Type B pancreatic cell (in vitro differentiated cells): ENCODE measurements at regions not wholly inside any gene's neighbourhood (a gene's known extent, or its start where the extent isn't known, plus 50 kb on each side); places are given as distances from the start of the nearest gene placed in this dataset.
A peak's percentile ranks its signal among the peaks of the same experiment; 100 is the strongest.
"Not testable (repeated sequence)": the region's sequence is repeated elsewhere in the genome, so short reads cannot be mapped to it uniquely, and the experiment has no call there.

Experiments used
- DNase-seq: peaks from one replicate; pipeline ENCODE4 v3.0.0; 2021; ENCODE audit warnings: mixed read lengths; ENCODE audit not compliant: unreplicated experiment; ENCODE audit errors: extremely low spot score
- H3K27ac Mint-ChIP-seq: 2 replicates; pipeline ENCODE4 v1.8.0; 2021; ENCODE audit warnings: mild to moderate bottlenecking, mixed read lengths
- H3K27me3 Mint-ChIP-seq: 2 replicates; pipeline ENCODE4 v1.8.0; 2021; ENCODE audit warnings: mixed read lengths
- H3K36me3 Mint-ChIP-seq: 2 replicates; pipeline ENCODE4 v1.8.0; 2021; ENCODE audit warnings: mixed read lengths
- H3K4me1 Mint-ChIP-seq: one replicate; pipeline ENCODE4 v1.8.0; 2021; ENCODE audit warnings: mixed read lengths; ENCODE audit not compliant: unreplicated experiment
- H3K4me3 Mint-ChIP-seq: 2 replicates; pipeline ENCODE4 v1.8.0; 2021; ENCODE audit warnings: mild to moderate bottlenecking, mixed read lengths
- H3K9me3 Mint-ChIP-seq: 2 replicates; pipeline ENCODE4 v1.8.0; 2021; ENCODE audit warnings: mixed read lengths
- TF ChIP-seq, protein P1 (sequence below): fragments of 200-600 bp; sonication (generic); conservative IDR thresholded peaks from 2 replicates; pipeline ENCODE4 v1.5.0; 2021; ENCODE audit warnings: antibody characterized with exemption, mild to moderate bottlenecking

DNA sequence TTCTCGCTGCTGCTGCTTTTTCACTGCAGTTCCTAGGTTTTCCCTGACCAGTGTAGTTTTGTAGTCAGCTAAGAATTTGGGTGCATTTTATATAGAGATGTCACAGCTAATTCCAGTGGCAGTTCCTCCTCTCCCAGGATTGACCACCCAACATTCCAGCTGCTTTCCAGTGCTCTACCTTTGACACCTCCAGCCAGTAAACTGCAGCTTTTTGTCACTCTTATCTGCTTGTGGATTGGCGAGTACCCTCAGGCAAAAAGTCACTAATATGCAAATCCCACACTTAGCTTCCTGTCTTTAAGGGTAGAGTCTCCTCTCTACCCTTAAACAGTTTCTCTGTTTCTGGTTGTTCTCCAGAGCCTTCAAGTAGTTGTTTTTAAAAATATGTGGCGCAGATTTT, 146.9 kb upstream of the KCNG1 start:
- Mint-ChIP-seq H3K4me3 (no peak overlapping the region), H3K9me3 (peaks cover 10% of the 10 kb centered on the region), H3K36me3 (no peaks in the 10 kb centered on the region), H3K4me1 (no peaks in the 10 kb centered on the region), H3K27me3 (peaks cover 3% of the 10 kb centered on the region), H3K27ac (no peak overlapping the region)
- TF ChIP-seq, protein P1, sequence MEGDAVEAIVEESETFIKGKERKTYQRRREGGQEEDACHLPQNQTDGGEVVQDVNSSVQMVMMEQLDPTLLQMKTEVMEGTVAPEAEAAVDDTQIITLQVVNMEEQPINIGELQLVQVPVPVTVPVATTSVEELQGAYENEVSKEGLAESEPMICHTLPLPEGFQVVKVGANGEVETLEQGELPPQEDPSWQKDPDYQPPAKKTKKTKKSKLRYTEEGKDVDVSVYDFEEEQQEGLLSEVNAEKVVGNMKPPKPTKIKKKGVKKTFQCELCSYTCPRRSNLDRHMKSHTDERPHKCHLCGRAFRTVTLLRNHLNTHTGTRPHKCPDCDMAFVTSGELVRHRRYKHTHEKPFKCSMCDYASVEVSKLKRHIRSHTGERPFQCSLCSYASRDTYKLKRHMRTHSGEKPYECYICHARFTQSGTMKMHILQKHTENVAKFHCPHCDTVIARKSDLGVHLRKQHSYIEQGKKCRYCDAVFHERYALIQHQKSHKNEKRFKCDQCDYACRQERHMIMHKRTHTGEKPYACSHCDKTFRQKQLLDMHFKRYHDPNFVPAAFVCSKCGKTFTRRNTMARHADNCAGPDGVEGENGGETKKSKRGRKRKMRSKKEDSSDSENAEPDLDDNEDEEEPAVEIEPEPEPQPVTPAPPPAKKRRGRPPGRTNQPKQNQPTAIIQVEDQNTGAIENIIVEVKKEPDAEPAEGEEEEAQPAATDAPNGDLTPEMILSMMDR: no peak
- DNase-seq: peak; percentile 6

- peaks cover 10% of the 10 kb centered on the region for H3K9me3 Mint-ChIP-seq
- H3K36me3 Mint-ChIP-seq, H3K4me3 Mint-ChIP-seq, H3K4me1 Mint-ChIP-seq, H3K27ac Mint-ChIP-seq, H3K27me3 Mint-ChIP-seq: not testable (repeated sequence)
- DNase-seq: peak; percentile 15
Observed at GRCh38 chr20:51167911-51168310, 145.0 kb upstream of the KCNG1 start.

DNA sequence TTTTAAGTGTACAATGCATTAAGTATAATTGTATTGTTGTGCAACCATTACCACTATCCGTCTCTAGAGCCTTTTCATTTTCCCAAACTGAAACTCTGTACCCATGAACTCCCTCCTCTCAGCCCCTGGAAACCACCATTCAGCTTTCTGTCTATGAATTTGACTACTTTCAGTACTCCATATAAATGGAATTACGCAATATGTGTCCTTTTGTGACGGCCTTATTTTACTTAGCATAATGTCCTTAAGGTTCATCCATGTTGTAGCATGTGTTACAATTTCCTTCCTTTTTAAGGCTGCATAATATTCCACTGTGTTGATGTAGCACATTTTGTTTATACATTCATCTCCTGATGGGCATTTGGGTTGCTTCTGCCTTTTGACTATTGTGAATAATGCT, 143.6 kb upstream of the KCNG1 start:
- Mint-ChIP-seq H3K4me3 (no peak overlapping the region), H3K36me3 (no peaks in the 10 kb centered on the region), H3K27me3 (no peaks in the 10 kb centered on the region), H3K9me3 (peaks cover 10% of the 10 kb centered on the region), H3K27ac (no peak overlapping the region), H3K4me1 (no peaks in the 10 kb centered on the region)
- TF ChIP-seq, protein P1: no peak
- DNase-seq: no peak

- no peaks in the 10 kb centered on the region for H3K36me3 Mint-ChIP-seq
- no peak overlapping the region for H3K27ac Mint-ChIP-seq
- DNase-seq: peak; percentile 24
- TF ChIP-seq, protein P1: no peak
- H3K4me1 Mint-ChIP-seq: no peaks in the 10 kb centered on the region
- H3K27me3 Mint-ChIP-seq: no peaks in the 10 kb centered on the region
- peaks cover 10% of the 10 kb centered on the region for H3K9me3 Mint-ChIP-seq
- no peak overlapping the region for H3K4me3 Mint-ChIP-seq
Observed at GRCh38 chr20:51165131-51165530, 142.2 kb upstream of the KCNG1 start.

- Mint-ChIP-seq H3K9me3 (peaks cover 8% of the 10 kb centered on the region), H3K4me1 (no peaks in the 10 kb centered on the region), H3K4me3 (no peak overlapping the region), H3K27me3 (peaks cover 3% of the 10 kb centered on the region), H3K27ac (no peak overlapping the region), H3K36me3 (no peaks in the 10 kb centered on the region)
- no peak for DNase-seq
- TF ChIP-seq, protein P1: no peak
Observed at GRCh38 chr20:51164731-51165130, 141.8 kb upstream of the KCNG1 start.

- TF ChIP-seq, protein P1: no peak
- Mint-ChIP-seq H3K27me3 (peaks cover 5% of the 10 kb centered on the region), H3K4me3 (no peak overlapping the region), H3K9me3 (peaks cover 1% of the 10 kb centered on the region), H3K4me1 (no peaks in the 10 kb centered on the region), H3K27ac (no peak overlapping the region), H3K36me3 (no peaks in the 10 kb centered on the region)
- peak; percentile 60 for DNase-seq
Observed at GRCh38 chr20:51163996-51164600, 141.2 kb upstream of the KCNG1 start.
